ENCODE measurements at regions not wholly inside any gene's neighbourhood (a gene's known extent, or its start where the extent isn't known, plus 50 kb on each side); places are given as distances from the start of the nearest gene placed in this dataset.
"Not testable (repeated sequence)": the region's sequence is repeated elsewhere in the genome, so short reads cannot be mapped to it uniquely, and the experiment has no call there.

GRCh38 chr2:194483041-194483440 lies 1174.0 kb upstream of the SLC39A10 start:
- CTCF ChIA-PET, result no interaction called here

GRCh38 chr2:194465641-194466040 lies 1191.4 kb upstream of the SLC39A10 start:
- Histone ChIP-seq H3K9me3 (ENCODE audit: low read depth, low read length, poor library complexity, severe bottlenecking) (no peaks in the 10 kb centered on the region), H3K27ac (ENCODE audit: low read depth, low read length, poor library complexity, severe bottlenecking) (no peak overlapping the region), H3K36me3 (ENCODE audit: insufficient read depth, low read length, poor library complexity, severe bottlenecking) (no peaks in the 10 kb centered on the region), H3K27me3 (replicated peaks; ENCODE audit: insufficient read depth, low read depth, low read length, poor library complexity) (no peaks in the 10 kb centered on the region), H3K4me1 (ENCODE audit: insufficient read depth, low read length, poor library complexity, severe bottlenecking) (no peaks in the 10 kb centered on the region), H3K4me3 (ENCODE audit: low read depth, low read length, poor library complexity, severe bottlenecking) (no peak overlapping the region)
- CTCF ChIA-PET, result no interaction called here
- intact Hi-C loops (cut with micrococcal nuclease; ENCODE audit: unreplicated experiment), result no loop called here
- DNase-seq (ENCODE audit: low spot score), result no peak
- POLR2A ChIA-PET (ENCODE audit: low non-redundant PET), result no interaction called here
- no peak for TF ChIP-seq EZH2 (IDR thresholded peaks at IDR 0.05; ENCODE audit: borderline replicate concordance, low read depth, low read length, poor library complexity, severe bottlenecking)
- TF ChIP-seq CTCF (conservative IDR thresholded peaks at IDR 0.05; ENCODE audit: low read depth, low read length), result no peak
- no TSS peak for BruUV-seq (replicated peaks)

More at GRCh38 chr2:194483041-194483440, 1174.0 kb upstream of the SLC39A10 start:
- Histone ChIP-seq H3K9me3 (ENCODE audit: low read depth, low read length, poor library complexity, severe bottlenecking) (no peaks in the 10 kb centered on the region), H3K27ac (ENCODE audit: low read depth, low read length, poor library complexity, severe bottlenecking) (no peak overlapping the region), H3K36me3 (ENCODE audit: insufficient read depth, low read length, poor library complexity, severe bottlenecking) (no peaks in the 10 kb centered on the region), H3K4me1 (ENCODE audit: insufficient read depth, low read length, poor library complexity, severe bottlenecking) (no peaks in the 10 kb centered on the region), H3K4me3 (ENCODE audit: low read depth, low read length, poor library complexity, severe bottlenecking) (no peak overlapping the region), H3K27me3 (replicated peaks; ENCODE audit: insufficient read depth, low read depth, low read length, poor library complexity) (no peaks in the 10 kb centered on the region)
- DNase-seq (ENCODE audit: low spot score), result no peak
- no TSS peak for BruUV-seq (replicated peaks)
- no peak for TF ChIP-seq EZH2 (IDR thresholded peaks at IDR 0.05; ENCODE audit: borderline replicate concordance, low read depth, low read length, poor library complexity, severe bottlenecking)
- TF ChIP-seq CTCF (conservative IDR thresholded peaks at IDR 0.05; ENCODE audit: low read depth, low read length), result no peak
- POLR2A ChIA-PET (ENCODE audit: low non-redundant PET), result no interaction called here
- intact Hi-C loops (cut with micrococcal nuclease; ENCODE audit: unreplicated experiment), result no loop called here

GRCh38 chr2:194464964-194465638 lies 1191.9 kb upstream of the SLC39A10 start:
- POLR2A ChIA-PET (ENCODE audit: low non-redundant PET), result no interaction called here
- TF ChIP-seq EZH2 (IDR thresholded peaks at IDR 0.05; ENCODE audit: borderline replicate concordance, low read depth, low read length, poor library complexity, severe bottlenecking) (no peak), CTCF (conservative IDR thresholded peaks at IDR 0.05; ENCODE audit: low read depth, low read length) (no peak)
- CTCF ChIA-PET, result no interaction called here

GRCh38 chr2:194462883-194463282 lies 1194.1 kb upstream of the SLC39A10 start:
- CTCF ChIA-PET; DNase-seq (ENCODE audit: low spot score); intact Hi-C loops (cut with micrococcal nuclease; ENCODE audit: unreplicated experiment); POLR2A ChIA-PET (ENCODE audit: low non-redundant PET); H3K27me3 ChIP-seq (replicated peaks; ENCODE audit: insufficient read depth, low read depth, low read length, poor library complexity); H3K27ac ChIP-seq (ENCODE audit: low read depth, low read length, poor library complexity, severe bottlenecking); H3K4me1 ChIP-seq (ENCODE audit: insufficient read depth, low read length, poor library complexity, severe bottlenecking); H3K4me3 ChIP-seq (ENCODE audit: low read depth, low read length, poor library complexity, severe bottlenecking); BruUV-seq (replicated peaks); H3K36me3 ChIP-seq (ENCODE audit: insufficient read depth, low read length, poor library complexity, severe bottlenecking); H3K9me3 ChIP-seq (ENCODE audit: low read depth, low read length, poor library complexity, severe bottlenecking): not testable (repeated sequence)

More at GRCh38 chr2:194464964-194465638, 1191.9 kb upstream of the SLC39A10 start:
- Histone ChIP-seq H3K4me1 (ENCODE audit: insufficient read depth, low read length, poor library complexity, severe bottlenecking) (no peaks in the 10 kb centered on the region), H3K36me3 (ENCODE audit: insufficient read depth, low read length, poor library complexity, severe bottlenecking) (no peaks in the 10 kb centered on the region), H3K4me3 (ENCODE audit: low read depth, low read length, poor library complexity, severe bottlenecking) (no peak overlapping the region), H3K27ac (ENCODE audit: low read depth, low read length, poor library complexity, severe bottlenecking) (no peak overlapping the region), H3K27me3 (replicated peaks; ENCODE audit: insufficient read depth, low read depth, low read length, poor library complexity) (no peaks in the 10 kb centered on the region), H3K9me3 (ENCODE audit: low read depth, low read length, poor library complexity, severe bottlenecking) (no peaks in the 10 kb centered on the region)
- no peak for DNase-seq (ENCODE audit: low spot score)
- no TSS peak for BruUV-seq (replicated peaks)
- intact Hi-C loops (cut with micrococcal nuclease; ENCODE audit: unreplicated experiment), result no loop called here
